Keratinocyte (primary cell): ENCODE measurements at regions not wholly inside any gene's neighbourhood (a gene's known extent, or its start where the extent isn't known, plus 50 kb on each side); places are given as distances from the start of the nearest gene placed in this dataset.

Experiments used
- DNase-seq: peaks from one replicate; pipeline ENCODE4 v3.0.0-alpha.2; 2011; ENCODE audit warnings: low read depth, missing footprints, low spot score
- FAIRE-seq: peaks from 2 replicates; lab custom pipeline; 2011; peaks lifted over from hg19 to GRCh38; lab: Jason Lieb, UNC
- H2AFZ ChIP-seq: 2 replicates; pipeline ENCODE4 v1.6.0; 2012; ENCODE audit warnings: low read length, control low read depth, inconsistent platforms; ENCODE audit not compliant: control insufficient read depth
- H3K27ac ChIP-seq: 2 replicates; pipeline ENCODE4 v1.5.1; 2011; ENCODE audit warnings: low read length; ENCODE audit not compliant: control insufficient read depth, insufficient read depth
- H3K27me3 ChIP-seq: 3 replicates; pipeline ENCODE4 v1.6.0; 2011; ENCODE audit warnings: low read length; ENCODE audit not compliant: control insufficient read depth, insufficient read depth; ENCODE audit errors: extremely low read depth
- H3K36me3 ChIP-seq, 2 experiments: 2 replicates in 1 of 2; 3 replicates in 1 of 2; pipeline ENCODE4 v1.5.1; 2011; ENCODE audit warnings: low read length in 2 of 2, mild to moderate bottlenecking in 1 of 2; ENCODE audit not compliant: control insufficient read depth in 2 of 2, insufficient read depth in 2 of 2; ENCODE audit errors: extremely low read depth in 1 of 2
- H3K4me1 ChIP-seq: 3 replicates; pipeline ENCODE4 v1.5.1; 2011; ENCODE audit warnings: low read length; ENCODE audit not compliant: control insufficient read depth, insufficient read depth; ENCODE audit errors: extremely low read depth
- H3K4me2 ChIP-seq: 3 replicates; pipeline ENCODE4 v1.6.0; 2011; ENCODE audit warnings: low read depth, low read length; ENCODE audit not compliant: control insufficient read depth, insufficient read depth; ENCODE audit errors: extremely low read depth
- H3K4me3 ChIP-seq, 3 experiments: fragments of 200-600 bp in 1 of 3; sonication (generic) in 1 of 3; 2 replicates in 2 of 3; 3 replicates in 1 of 3; pipeline ENCODE4 v1.5.1; 2011 to 2016; ENCODE audit warnings: low read length in 3 of 3, mild to moderate bottlenecking in 3 of 3, control low read depth in 2 of 3, inconsistent platforms in 1 of 3, low read depth in 1 of 3, mixed read lengths in 1 of 3, mixed run types in 1 of 3, moderate library complexity in 1 of 3; ENCODE audit not compliant: control insufficient read depth in 2 of 3, insufficient read depth in 2 of 3; ENCODE audit errors: extremely low read depth in 1 of 3
- H3K79me2 ChIP-seq: 2 replicates; pipeline ENCODE4 v1.6.0; 2012; ENCODE audit warnings: low read length; ENCODE audit not compliant: control insufficient read depth, insufficient read depth
- H3K9ac ChIP-seq: 3 replicates; pipeline ENCODE4 v1.6.0; 2011; ENCODE audit warnings: low read length; ENCODE audit not compliant: control insufficient read depth, insufficient read depth; ENCODE audit errors: extremely low read depth
- H3K9me1 ChIP-seq: 3 replicates; pipeline ENCODE4 v1.6.0; 2011; ENCODE audit warnings: low read length; ENCODE audit not compliant: control insufficient read depth, insufficient read depth; ENCODE audit errors: extremely low read depth
- H3K9me3 ChIP-seq: 2 replicates; pipeline ENCODE4 v1.5.1; 2012; ENCODE audit warnings: low read depth, low read length; ENCODE audit not compliant: control insufficient read depth
- H4K20me1 ChIP-seq: 3 replicates; pipeline ENCODE4 v1.6.0; 2011; ENCODE audit warnings: low read length; ENCODE audit not compliant: control insufficient read depth, insufficient read depth; ENCODE audit errors: extremely low read depth
- EZH2 ChIP-seq: IDR thresholded peaks from one replicate; pipeline ENCODE4 v1.6.1; 2012; ENCODE audit warnings: inconsistent platforms, mild to moderate bottlenecking, low read length, moderate library complexity
- dilution Hi-C: fragments of 300-500 bp; cut with MboI; formaldehyde crosslinking; loops from one replicate; pipeline ENCODE4 v1.7.0; 2020; ENCODE audit warnings: low sequenced_read_pairs; ENCODE audit not compliant: extremely low pct_ligation_motif_present
- TF ChIP-seq, protein P1 (sequence below), 3 experiments: IDR thresholded peaks in 1 of 3; conservative IDR thresholded peaks in 1 of 3; optimal IDR thresholded peaks in 1 of 3; 2 replicates in 2 of 3; 3 replicates in 1 of 3; pipeline versions ENCODE3 to v1.5.1; 2011; ENCODE audit warnings: low read length in 3 of 3, mild to moderate bottlenecking in 3 of 3, moderate library complexity in 2 of 3, control low read depth in 1 of 3, inconsistent platforms in 1 of 3; ENCODE audit not compliant: insufficient read depth in 2 of 3; ENCODE audit errors: extremely low read depth in 1 of 3

GRCh38 chr6:166004471-166004870, 163.2 kb downstream of the TBXT start:
- no peaks in the 10 kb centered on the region for H3K36me3 ChIP-seq
- peaks cover 2% of the 10 kb centered on the region for H3K9me3 ChIP-seq
- dilution Hi-C loops, result no loop called here
- H3K79me2 ChIP-seq, result no peaks in the 10 kb centered on the region
- H3K27ac ChIP-seq, result no peak overlapping the region
- no peaks in the 10 kb centered on the region for H3K9me1 ChIP-seq
- FAIRE-seq, result no peak
- H4K20me1 ChIP-seq, result no peaks in the 10 kb centered on the region
- TF ChIP-seq, protein P1, sequence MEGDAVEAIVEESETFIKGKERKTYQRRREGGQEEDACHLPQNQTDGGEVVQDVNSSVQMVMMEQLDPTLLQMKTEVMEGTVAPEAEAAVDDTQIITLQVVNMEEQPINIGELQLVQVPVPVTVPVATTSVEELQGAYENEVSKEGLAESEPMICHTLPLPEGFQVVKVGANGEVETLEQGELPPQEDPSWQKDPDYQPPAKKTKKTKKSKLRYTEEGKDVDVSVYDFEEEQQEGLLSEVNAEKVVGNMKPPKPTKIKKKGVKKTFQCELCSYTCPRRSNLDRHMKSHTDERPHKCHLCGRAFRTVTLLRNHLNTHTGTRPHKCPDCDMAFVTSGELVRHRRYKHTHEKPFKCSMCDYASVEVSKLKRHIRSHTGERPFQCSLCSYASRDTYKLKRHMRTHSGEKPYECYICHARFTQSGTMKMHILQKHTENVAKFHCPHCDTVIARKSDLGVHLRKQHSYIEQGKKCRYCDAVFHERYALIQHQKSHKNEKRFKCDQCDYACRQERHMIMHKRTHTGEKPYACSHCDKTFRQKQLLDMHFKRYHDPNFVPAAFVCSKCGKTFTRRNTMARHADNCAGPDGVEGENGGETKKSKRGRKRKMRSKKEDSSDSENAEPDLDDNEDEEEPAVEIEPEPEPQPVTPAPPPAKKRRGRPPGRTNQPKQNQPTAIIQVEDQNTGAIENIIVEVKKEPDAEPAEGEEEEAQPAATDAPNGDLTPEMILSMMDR (optimal IDR thresholded peaks at IDR 0.05 in 1 of 3, IDR thresholded peaks at IDR 0.05 in 1 of 3, conservative IDR thresholded peaks at IDR 0.05 in 1 of 3; ENCODE audit: extremely low read depth in 1 of 3, insufficient read depth in 2 of 3, low read length in 3 of 3), result no peak
- no peak for TF ChIP-seq EZH2
- peaks cover 32% of the 10 kb centered on the region for H3K27me3 ChIP-seq
- H3K4me3 ChIP-seq, result no peak overlapping the region
- no peak overlapping the region for H3K9ac ChIP-seq
- DNase-seq, result no peak
- no peaks in the 10 kb centered on the region for H3K4me1 ChIP-seq
- no peak overlapping the region for H3K4me2 ChIP-seq
- no peak overlapping the region for H2AFZ ChIP-seq

DNA sequence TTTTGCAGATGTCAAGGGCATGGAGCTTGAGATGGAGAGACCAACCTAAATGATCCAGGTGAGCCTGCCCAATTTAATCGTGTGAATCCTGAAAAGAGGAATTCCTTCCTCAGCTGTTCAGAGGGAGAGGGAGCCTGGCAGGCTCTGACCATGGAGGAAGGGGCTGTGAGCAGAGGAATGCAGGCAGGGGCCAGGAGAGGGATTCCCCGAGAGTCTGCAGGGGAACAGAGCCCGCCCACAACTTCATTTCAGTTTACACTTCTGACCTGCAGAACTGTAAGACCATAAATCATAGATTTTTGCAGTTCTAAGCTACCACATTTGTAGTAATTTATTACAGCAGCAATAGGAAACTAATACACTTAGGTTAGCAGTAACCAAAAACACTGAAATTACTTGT, 164.1 kb downstream of the TBXT start:
- DNase-seq (no peak), FAIRE-seq (no peak)
- H3K9me3 ChIP-seq, result peaks cover 2% of the 10 kb centered on the region
- peaks cover 27% of the 10 kb centered on the region for H3K27me3 ChIP-seq
- no peak overlapping the region for H3K9ac ChIP-seq
- H3K27ac ChIP-seq, result no peak overlapping the region
- TF ChIP-seq, protein P1 (optimal IDR thresholded peaks at IDR 0.05 in 1 of 3, IDR thresholded peaks at IDR 0.05 in 1 of 3, conservative IDR thresholded peaks at IDR 0.05 in 1 of 3; ENCODE audit: extremely low read depth in 1 of 3, insufficient read depth in 2 of 3, low read length in 3 of 3), result no peak
- no peak for TF ChIP-seq EZH2
- no peaks in the 10 kb centered on the region for H4K20me1 ChIP-seq
- no peaks in the 10 kb centered on the region for H3K4me1 ChIP-seq
- dilution Hi-C loops, result no loop called here
- no peak overlapping the region for H3K4me2 ChIP-seq
- no peaks in the 10 kb centered on the region for H3K9me1 ChIP-seq
- H3K36me3 ChIP-seq, result no peaks in the 10 kb centered on the region
- H3K79me2 ChIP-seq, result no peaks in the 10 kb centered on the region
- H2AFZ ChIP-seq, result no peak overlapping the region
- no peak overlapping the region for H3K4me3 ChIP-seq
